HCT116 (cell line): ENCODE measurements at regions not wholly inside any gene's neighbourhood (a gene's known extent, or its start where the extent isn't known, plus 50 kb on each side); places are given as distances from the start of the nearest gene placed in this dataset.

Experiments
- ATAC-seq: fragments of 200-7000 bp; cut with Tn5 transposase; 2 replicates; pipeline ENCODE4 v1.9.1; 2020; ENCODE audit warnings: mild to moderate bottlenecking, moderate library complexity
- BruUV-seq: library from RNA; stranded (reverse); fragments of 400-500 nt; replicated peaks from 2 replicates; lab custom pipeline; 2021; lab: Mats Ljungman, UMichigan
- CTCF ChIA-PET: fragments of 300-600 bp; sonication (Branson Sonifier 250); formaldehyde crosslinking; loops from one replicate; lab custom pipeline; 2021; ENCODE audit warnings: antibody characterized with exemption; lab: Charles Lee
- POLR2A ChIA-PET: fragments of 300-600, 350-600 bp; sonication (Branson Sonifier 250); formaldehyde crosslinking; loops from one replicate; lab custom pipeline; 2021; ENCODE audit warnings: antibody characterized with exemption; lab: Charles Lee
- RAD21 ChIA-PET, 2 experiments: fragments of 300-600 bp; sonication (Branson Sonifier 250); formaldehyde crosslinking; loops; one replicate each; lab custom pipeline; 2023; ENCODE audit warnings: low total read pairs in 2 of 2; ENCODE audit not compliant: uncharacterized antibody in 2 of 2, unreplicated experiment in 2 of 2, low non-redundant PET in 1 of 2; lab: Charles Lee
- DNase-seq: peaks from one replicate; pipeline ENCODE4 v3.0.0-alpha.2; 2010; ENCODE audit warnings: low read depth, low spot score
- H2AFZ ChIP-seq: fragments of 200-600 bp; shearing (Covaris generic), sonication (generic); 2 replicates; pipeline ENCODE4 v1.6.1; 2017; ENCODE audit warnings: low read depth, mixed run types, mixed read lengths, antibody characterized with exemption, low read length; ENCODE audit not compliant: poor library complexity, severe bottlenecking
- H3K27ac ChIP-seq: 2 replicates; pipeline ENCODE4 v1.5.1; 2012; ENCODE audit warnings: low read depth, low read length
- H3K27me3 ChIP-seq: fragments of 200-600 bp; sonication (generic); 2 replicates; pipeline ENCODE4 v1.6.1; 2016; ENCODE audit warnings: mixed run types, low read length, mixed read lengths; ENCODE audit not compliant: insufficient read depth
- H3K36me3 ChIP-seq, 2 experiments: fragments of 200-500 bp in 1 of 2; fragments of 200-600 bp in 1 of 2; sonication (Bioruptor generic) in 1 of 2; sonication (generic) in 1 of 2; 2 replicates each; pipeline versions ENCODE4 v1.5.1 to v1.6.1; 2014 to 2016; ENCODE audit warnings: low read length in 2 of 2, inconsistent platforms in 1 of 2, mixed read lengths in 1 of 2, mixed run types in 1 of 2; ENCODE audit not compliant: insufficient read depth in 2 of 2, control insufficient read depth in 1 of 2
- H3K4me1 ChIP-seq, 2 experiments: fragments of 200-600 bp in 1 of 2; sonication (generic) in 1 of 2; 2 replicates each; pipeline versions ENCODE4 v1.5.1 to v1.6.1; 2012 to 2017; ENCODE audit warnings: low read length in 2 of 2, inconsistent platforms in 1 of 2, mild to moderate bottlenecking in 1 of 2, mixed read lengths in 1 of 2, mixed run types in 1 of 2, moderate library complexity in 1 of 2; ENCODE audit not compliant: insufficient read depth in 2 of 2, control insufficient read depth in 1 of 2
- H3K4me2 ChIP-seq: fragments of 200-600 bp; sonication (generic); 2 replicates; pipeline ENCODE4 v1.6.1; 2017; ENCODE audit warnings: mixed run types, low read length, mixed read lengths
- H3K4me3 ChIP-seq, 2 experiments: fragments of 200-600 bp in 1 of 2; sonication (generic) in 1 of 2; replicated peaks in 1 of 2; 2 replicates each; pipeline ENCODE4 v1.5.1; 2011 to 2016; ENCODE audit warnings: low read length in 2 of 2, control low read depth in 1 of 2, low read depth in 1 of 2, mild to moderate bottlenecking in 1 of 2, mixed read lengths in 1 of 2, mixed run types in 1 of 2
- H3K79me2 ChIP-seq: fragments of 200-600 bp; sonication (generic); 2 replicates; pipeline ENCODE4 v1.6.1; 2017; ENCODE audit warnings: mild to moderate bottlenecking, mixed run types, low read length, moderate library complexity, mixed read lengths; ENCODE audit not compliant: insufficient read depth
- H3K9ac ChIP-seq: fragments of 200-600 bp; sonication (generic); 2 replicates; pipeline ENCODE4 v1.6.1; 2016; ENCODE audit warnings: low read length, mixed read lengths
- H3K9me2 ChIP-seq: fragments of 200-600 bp; sonication (generic), shearing (Covaris generic); 2 replicates; pipeline ENCODE4 v1.6.1; 2017; ENCODE audit warnings: mixed run types, mild to moderate bottlenecking, moderate library complexity; ENCODE audit not compliant: insufficient read depth
- H3K9me3 ChIP-seq, 2 experiments: fragments of 200-500 bp in 1 of 2; fragments of 200-600 bp in 1 of 2; sonication (Bioruptor generic) in 1 of 2; sonication (generic) in 1 of 2; 2 replicates each; pipeline ENCODE4 v1.6.1; 2014 to 2017; ENCODE audit warnings: low read length in 2 of 2, mixed read lengths in 2 of 2, inconsistent platforms in 1 of 2, low read depth in 1 of 2, mild to moderate bottlenecking in 1 of 2, mixed run types in 1 of 2, moderate library complexity in 1 of 2; ENCODE audit not compliant: control insufficient read depth in 1 of 2, insufficient read depth in 1 of 2
- H4K20me1 ChIP-seq: fragments of 200-600 bp; sonication (generic), shearing (Covaris generic); 2 replicates; pipeline ENCODE4 v1.6.1; 2017; ENCODE audit warnings: mixed run types, mild to moderate bottlenecking, moderate library complexity; ENCODE audit not compliant: insufficient read depth
- CBX3 ChIP-seq: IDR thresholded peaks from 2 replicates; pipeline ENCODE4 v1.6.1; 2012; ENCODE audit warnings: low read depth
- CEBPB ChIP-seq: IDR thresholded peaks from 2 replicates; pipeline ENCODE4 v1.6.1; 2012; ENCODE audit warnings: low read depth
- EZH2 ChIP-seq: fragments of 200-600 bp; sonication (generic); IDR thresholded peaks from 2 replicates; pipeline ENCODE4 v1.6.1; 2017; ENCODE audit warnings: antibody characterized with exemption, mixed run types
- EZH2phosphoT487 ChIP-seq: fragments of 200-600 bp; IDR thresholded peaks from 2 replicates; pipeline ENCODE4 v1.6.1; 2018; ENCODE audit warnings: antibody characterized with exemption, borderline replicate concordance
- POLR2A ChIP-seq: IDR thresholded peaks from 2 replicates; pipeline ENCODE4 v1.7.0; 2011; ENCODE audit warnings: borderline replicate concordance; ENCODE audit not compliant: insufficient read depth, insufficient read length; ENCODE audit errors: extremely low read depth
- POLR2AphosphoS5 ChIP-seq: IDR thresholded peaks from 2 replicates; pipeline ENCODE4 v1.6.1; 2011; ENCODE audit warnings: mild to moderate bottlenecking, low read depth, low read length, moderate library complexity
- RAD21 ChIP-seq: IDR thresholded peaks from 2 replicates; pipeline ENCODE4 v1.6.1; 2012; ENCODE audit warnings: low read depth, mild to moderate bottlenecking
- TCF7L2 ChIP-seq: IDR thresholded peaks from 2 replicates; pipeline ENCODE4 v1.7.0; 2011; ENCODE audit warnings: borderline replicate concordance, inconsistent platforms; ENCODE audit not compliant: insufficient read depth, insufficient read length; ENCODE audit errors: extremely low read depth
- ZFX ChIP-seq: fragments of 450-650 bp; IDR thresholded peaks from 2 replicates; pipeline ENCODE4 v1.6.1; 2017
- ZNF274 ChIP-seq: fragments of 200-500 bp; sonication (Bioruptor generic); IDR thresholded peaks from 2 replicates; pipeline ENCODE4 v1.6.1; 2014; ENCODE audit warnings: mild to moderate bottlenecking, low read depth, low read length, inconsistent platforms
- intact Hi-C: fragments of 100-400 bp; cut with micrococcal nuclease; formaldehyde crosslinking; loops from 2 replicates; pipeline ENCODE4 v1.10.0; 2022
- TF ChIP-seq, protein P1 (sequence below): IDR thresholded peaks from 2 replicates; pipeline ENCODE4 v1.6.1; 2011; ENCODE audit warnings: mild to moderate bottlenecking, low read length, moderate library complexity; ENCODE audit not compliant: insufficient replicate concordance; ENCODE audit errors: extremely low read depth

GRCh38 chr9:81031422-81032029, 657.8 kb downstream of the TLE1 start:
- no peaks in the 10 kb centered on the region for H3K79me2 ChIP-seq
- no peak overlapping the region for H3K4me2 ChIP-seq
- no peak overlapping the region for H2AFZ ChIP-seq
- H3K9me2 ChIP-seq: no peaks in the 10 kb centered on the region
- no peak for ATAC-seq
- no peaks in the 10 kb centered on the region for H3K36me3 ChIP-seq
- ChIA-PET CTCF (no interaction called here), RAD21 (no interaction called here), POLR2A (no interaction called here)
- peaks cover 0 to 7% of the 10 kb centered on the region in 2 experiments; a peak in 2 of 4 replicates for H3K4me1 ChIP-seq
- BruUV-seq: no TSS peak
- H4K20me1 ChIP-seq: no peaks in the 10 kb centered on the region
- no peak overlapping the region for H3K9ac ChIP-seq
- DNase-seq: no peak
- no peaks in the 10 kb centered on the region for H3K27me3 ChIP-seq
- H3K4me3 ChIP-seq: no peak overlapping the region
- no peak overlapping the region for H3K27ac ChIP-seq
- intact Hi-C loops: no loop called here
- no peak for TF ChIP-seq ZNF274
- TF ChIP-seq EZH2: no peak
- H3K9me3 ChIP-seq: no peaks in the 10 kb centered on the region

DNA sequence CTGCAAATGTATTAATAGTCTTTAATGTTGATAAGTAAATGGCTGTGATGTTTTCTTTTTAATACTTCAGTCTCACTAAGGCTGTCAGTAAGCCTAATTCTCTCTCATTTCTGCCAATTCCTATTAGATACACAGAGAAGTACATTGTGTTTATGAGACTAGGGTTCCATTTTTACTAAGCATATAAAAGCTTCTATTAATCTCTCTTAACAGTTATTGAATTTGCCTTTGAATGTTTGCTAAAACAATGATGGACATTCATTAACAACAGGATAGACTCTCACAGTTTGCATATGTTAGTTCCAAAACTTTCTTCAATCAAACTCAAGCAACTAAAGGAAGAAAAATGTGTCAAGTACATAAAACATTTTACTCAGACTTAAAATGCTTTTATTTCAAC, 659.3 kb downstream of the TLE1 start:
- ChIA-PET POLR2A (no interaction called here), RAD21 (no interaction called here), CTCF (no interaction called here)
- Histone ChIP-seq H3K79me2 (no peaks in the 10 kb centered on the region), H3K27ac (no peak overlapping the region), H3K9me2 (no peaks in the 10 kb centered on the region), H4K20me1 (no peaks in the 10 kb centered on the region), H3K4me3 (no peak overlapping the region), H2AFZ (no peak overlapping the region), H3K27me3 (no peaks in the 10 kb centered on the region), H3K9ac (no peak overlapping the region), H3K4me1 (peaks cover 0 to 7% of the 10 kb centered on the region in 2 experiments; a peak in 2 of 4 replicates), H3K9me3 (no peaks in the 10 kb centered on the region), H3K36me3 (no peaks in the 10 kb centered on the region), H3K4me2 (no peak overlapping the region)
- DNase-seq: no peak
- no peak for ATAC-seq
- intact Hi-C loops: no loop called here
- TF ChIP-seq POLR2AphosphoS5: no peak
- no peak for TF ChIP-seq ZNF274
- no peak for TF ChIP-seq RAD21
- no peak for TF ChIP-seq CBX3
- no peak for TF ChIP-seq TCF7L2
- TF ChIP-seq, protein P1, sequence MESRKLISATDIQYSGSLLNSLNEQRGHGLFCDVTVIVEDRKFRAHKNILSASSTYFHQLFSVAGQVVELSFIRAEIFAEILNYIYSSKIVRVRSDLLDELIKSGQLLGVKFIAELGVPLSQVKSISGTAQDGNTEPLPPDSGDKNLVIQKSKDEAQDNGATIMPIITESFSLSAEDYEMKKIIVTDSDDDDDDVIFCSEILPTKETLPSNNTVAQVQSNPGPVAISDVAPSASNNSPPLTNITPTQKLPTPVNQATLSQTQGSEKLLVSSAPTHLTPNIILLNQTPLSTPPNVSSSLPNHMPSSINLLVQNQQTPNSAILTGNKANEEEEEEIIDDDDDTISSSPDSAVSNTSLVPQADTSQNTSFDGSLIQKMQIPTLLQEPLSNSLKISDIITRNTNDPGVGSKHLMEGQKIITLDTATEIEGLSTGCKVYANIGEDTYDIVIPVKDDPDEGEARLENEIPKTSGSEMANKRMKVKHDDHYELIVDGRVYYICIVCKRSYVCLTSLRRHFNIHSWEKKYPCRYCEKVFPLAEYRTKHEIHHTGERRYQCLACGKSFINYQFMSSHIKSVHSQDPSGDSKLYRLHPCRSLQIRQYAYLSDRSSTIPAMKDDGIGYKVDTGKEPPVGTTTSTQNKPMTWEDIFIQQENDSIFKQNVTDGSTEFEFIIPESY: no peak
- TF ChIP-seq EZH2phosphoT487: no peak
- no peak for TF ChIP-seq ZFX
- TF ChIP-seq POLR2A: no peak
- no peak for TF ChIP-seq CEBPB
- no TSS peak for BruUV-seq
